OCI-LY7 (cell line): ENCODE measurements at regions not wholly inside any gene's neighbourhood (a gene's known extent, or its start where the extent isn't known, plus 50 kb on each side); places are given as distances from the start of the nearest gene placed in this dataset.

ENCODE experiments used
- CTCF ChIP-seq: fragments of 200-600 bp; sonication (generic); conservative IDR thresholded peaks from 2 replicates; pipeline ENCODE4 v1.5.1; 2014; ENCODE audit warnings: mild to moderate bottlenecking, antibody characterized with exemption, low read length, moderate library complexity, mixed read lengths
- EZH2phosphoT487 ChIP-seq: fragments of 200-600 bp; sonication (generic); IDR thresholded peaks from 2 replicates; pipeline ENCODE4 v1.6.1; 2018; ENCODE audit warnings: low read depth, borderline replicate concordance, mild to moderate bottlenecking, mixed run types, antibody characterized with exemption, low read length, moderate library complexity, mixed read lengths

- TF ChIP-seq CTCF (no peak), EZH2phosphoT487 (no peak)
Observed at GRCh38 chr9:3118081-3118480, 274.2 kb upstream of the PUM3 start.
